ENCODE measurements at regions not wholly inside any gene's neighbourhood (a gene's known extent, or its start where the extent isn't known, plus 50 kb on each side); places are given as distances from the start of the nearest gene placed in this dataset.

DNA sequence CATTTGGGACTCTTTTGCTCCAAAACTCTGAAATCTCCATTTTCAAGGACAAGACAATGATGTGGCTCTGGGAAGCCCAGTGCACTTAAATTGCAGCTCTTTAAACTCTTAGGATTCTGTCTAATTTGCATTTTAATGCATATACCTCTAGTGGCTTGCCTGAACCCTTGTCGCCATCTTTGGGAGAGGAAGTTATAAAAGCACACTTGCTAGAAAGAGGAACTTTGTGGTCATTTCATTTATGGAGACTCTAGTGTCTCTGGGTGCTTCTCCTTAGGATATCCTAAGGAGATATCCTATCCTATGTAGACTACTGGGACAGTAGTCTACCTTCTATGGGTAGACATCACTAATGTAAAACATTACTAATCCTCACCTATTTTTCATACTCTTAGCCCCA is 77.3 kb upstream of the SLC1A3 start:
- ChIA-PET POLR2A (no interaction called here), CTCF (no interaction called here)
- H3K4me3 Mint-ChIP-seq = no peak overlapping the region
- ATAC-seq (ENCODE audit: low read depth) (no peak), DNase-seq (no peak)
- peaks cover 13% of the 10 kb centered on the region for H3K27me3 Mint-ChIP-seq
- no peaks in the 10 kb centered on the region for H3K36me3 Mint-ChIP-seq (ENCODE audit: low read depth)
- no peaks in the 10 kb centered on the region for H3K9me3 Mint-ChIP-seq
- TF ChIP-seq, protein P1, sequence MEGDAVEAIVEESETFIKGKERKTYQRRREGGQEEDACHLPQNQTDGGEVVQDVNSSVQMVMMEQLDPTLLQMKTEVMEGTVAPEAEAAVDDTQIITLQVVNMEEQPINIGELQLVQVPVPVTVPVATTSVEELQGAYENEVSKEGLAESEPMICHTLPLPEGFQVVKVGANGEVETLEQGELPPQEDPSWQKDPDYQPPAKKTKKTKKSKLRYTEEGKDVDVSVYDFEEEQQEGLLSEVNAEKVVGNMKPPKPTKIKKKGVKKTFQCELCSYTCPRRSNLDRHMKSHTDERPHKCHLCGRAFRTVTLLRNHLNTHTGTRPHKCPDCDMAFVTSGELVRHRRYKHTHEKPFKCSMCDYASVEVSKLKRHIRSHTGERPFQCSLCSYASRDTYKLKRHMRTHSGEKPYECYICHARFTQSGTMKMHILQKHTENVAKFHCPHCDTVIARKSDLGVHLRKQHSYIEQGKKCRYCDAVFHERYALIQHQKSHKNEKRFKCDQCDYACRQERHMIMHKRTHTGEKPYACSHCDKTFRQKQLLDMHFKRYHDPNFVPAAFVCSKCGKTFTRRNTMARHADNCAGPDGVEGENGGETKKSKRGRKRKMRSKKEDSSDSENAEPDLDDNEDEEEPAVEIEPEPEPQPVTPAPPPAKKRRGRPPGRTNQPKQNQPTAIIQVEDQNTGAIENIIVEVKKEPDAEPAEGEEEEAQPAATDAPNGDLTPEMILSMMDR (IDR thresholded peaks at IDR 0.05) = no peak
- intact Hi-C loops (cut with micrococcal nuclease) = no loop called here
- no peak overlapping the region for H3K27ac Mint-ChIP-seq
- H3K4me1 Mint-ChIP-seq = no peaks in the 10 kb centered on the region

DNA sequence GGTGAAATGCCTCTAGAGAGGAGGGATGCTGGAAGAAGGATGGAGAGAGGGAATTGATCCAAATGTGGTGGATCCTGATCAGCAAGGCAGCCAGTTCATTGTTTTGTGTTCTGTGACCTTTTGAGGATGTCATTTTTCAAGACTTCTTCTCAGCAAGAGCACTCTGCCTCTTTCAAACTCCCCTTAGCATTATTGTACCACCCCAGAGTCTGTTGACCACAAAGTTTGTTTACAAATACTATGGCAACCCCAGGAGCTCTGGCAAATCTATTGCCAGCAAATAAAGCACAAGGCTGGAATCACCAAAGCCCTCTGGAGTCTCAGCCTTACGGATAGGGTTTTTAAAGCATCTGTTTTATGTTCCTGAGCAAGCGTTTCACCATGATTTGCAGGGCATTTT is 76.2 kb upstream of the SLC1A3 start:
- H3K4me3 Mint-ChIP-seq = no peak overlapping the region
- CTCF ChIA-PET = no interaction called here
- POLR2A ChIA-PET = no interaction called here
- TF ChIP-seq, protein P1 (IDR thresholded peaks at IDR 0.05) = no peak
- H3K36me3 Mint-ChIP-seq (ENCODE audit: low read depth) = no peaks in the 10 kb centered on the region
- H3K4me1 Mint-ChIP-seq = no peaks in the 10 kb centered on the region
- ATAC-seq (ENCODE audit: low read depth) = no peak
- H3K27me3 Mint-ChIP-seq = peaks cover 11% of the 10 kb centered on the region
- DNase-seq = no peak
- no peaks in the 10 kb centered on the region for H3K9me3 Mint-ChIP-seq
- intact Hi-C loops (cut with micrococcal nuclease) = no loop called here
- H3K27ac Mint-ChIP-seq = no peak overlapping the region

DNA sequence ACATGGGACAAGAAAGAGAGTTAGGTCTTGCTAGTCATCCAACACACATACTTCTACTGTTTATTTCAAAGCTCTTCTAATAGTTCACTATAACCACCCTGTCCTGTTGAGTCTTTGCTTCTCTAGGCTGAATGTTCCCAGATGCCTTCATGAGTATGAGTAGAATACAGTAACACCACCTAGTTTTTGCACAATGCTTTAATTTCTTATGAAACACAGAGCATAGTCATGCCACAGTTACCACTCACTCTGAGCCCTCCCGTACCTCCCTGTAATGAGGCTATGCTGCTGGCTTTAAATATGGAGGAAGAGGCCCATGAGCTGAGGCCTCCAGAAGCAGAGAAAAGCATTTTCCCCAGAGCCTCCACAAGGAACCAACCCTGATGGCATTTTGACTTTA is 75.0 kb upstream of the SLC1A3 start:
- Mint-ChIP-seq H3K9me3 (no peaks in the 10 kb centered on the region), H3K27me3 (peaks cover 11% of the 10 kb centered on the region), H3K4me3 (no peak overlapping the region), H3K27ac (no peak overlapping the region), H3K36me3 (ENCODE audit: low read depth) (no peaks in the 10 kb centered on the region), H3K4me1 (no peaks in the 10 kb centered on the region)
- DNase-seq (no peak), ATAC-seq (ENCODE audit: low read depth) (no peak)
- intact Hi-C loops (cut with micrococcal nuclease) = no loop called here
- ChIA-PET POLR2A (no interaction called here), CTCF (no interaction called here)
- TF ChIP-seq, protein P1 (IDR thresholded peaks at IDR 0.05) = no peak

DNA sequence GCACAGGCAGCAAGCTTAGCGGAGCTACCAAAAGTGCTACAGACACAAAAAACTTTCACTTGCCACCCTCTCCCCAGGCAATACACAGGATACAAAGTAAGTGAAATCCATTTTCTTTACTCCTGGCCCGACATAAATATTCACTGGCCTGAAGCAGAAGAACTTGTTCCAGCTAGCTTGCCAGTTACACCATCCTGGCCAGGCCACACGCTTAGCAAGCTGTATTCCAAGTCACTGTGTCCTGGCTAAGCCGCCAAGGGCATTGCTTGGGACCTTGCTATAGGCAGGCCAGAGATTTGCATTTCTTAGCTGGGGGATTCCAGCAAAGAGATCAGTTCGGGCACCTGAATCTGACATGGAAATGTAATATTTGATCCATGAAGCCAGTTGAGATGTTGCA is 71.0 kb upstream of the SLC1A3 start:
- intact Hi-C loops (cut with micrococcal nuclease) = no loop called here
- no peak overlapping the region for H3K27ac Mint-ChIP-seq
- ChIA-PET CTCF (no interaction called here), POLR2A (no interaction called here)
- H3K4me1 Mint-ChIP-seq = no peaks in the 10 kb centered on the region
- H3K36me3 Mint-ChIP-seq (ENCODE audit: low read depth) = no peaks in the 10 kb centered on the region
- DNase-seq (no peak), ATAC-seq (ENCODE audit: low read depth) (no peak)
- H3K9me3 Mint-ChIP-seq = no peaks in the 10 kb centered on the region
- H3K4me3 Mint-ChIP-seq = no peak overlapping the region
- peaks cover 9% of the 10 kb centered on the region for H3K27me3 Mint-ChIP-seq
- TF ChIP-seq, protein P1 (IDR thresholded peaks at IDR 0.05) = no peak

DNA sequence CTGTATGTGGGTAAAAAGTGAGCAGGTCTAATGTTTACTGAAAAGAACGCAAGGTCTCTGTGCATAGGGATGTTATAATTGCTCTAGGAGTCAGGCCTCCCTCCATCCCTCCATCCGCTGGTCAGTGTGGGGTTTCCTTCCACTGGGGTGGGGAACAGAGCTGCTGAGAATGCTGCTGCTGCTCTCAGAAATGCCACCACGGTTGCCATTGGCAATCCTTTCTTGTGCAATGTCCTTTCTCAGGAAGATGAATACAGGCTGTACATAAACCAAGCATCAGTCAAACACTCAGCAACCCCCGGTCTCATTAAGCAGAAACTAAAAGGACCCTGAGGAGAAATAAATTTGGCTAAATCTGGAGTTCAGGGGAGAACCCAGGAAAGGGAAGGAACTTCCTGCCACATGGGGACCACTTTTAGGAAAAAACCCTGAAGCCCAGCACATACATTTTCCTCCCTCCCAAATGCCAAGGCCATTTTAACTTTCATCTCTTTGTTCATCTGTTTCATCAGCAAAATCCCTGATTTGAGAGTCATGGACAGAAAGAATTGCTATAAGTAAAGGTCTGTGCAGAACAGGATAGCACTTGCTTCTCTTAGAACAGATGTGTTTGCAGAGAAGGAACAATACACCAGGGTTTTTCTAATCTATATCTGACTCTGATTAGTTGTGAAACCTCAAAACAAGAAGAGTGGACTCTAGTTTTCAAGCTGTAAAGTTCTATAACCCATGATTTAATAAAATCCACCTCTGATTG is 70.4 kb upstream of the SLC1A3 start:
- H3K4me1 Mint-ChIP-seq = no peaks in the 10 kb centered on the region
- TF ChIP-seq, protein P1 (IDR thresholded peaks at IDR 0.05) = no peak
- intact Hi-C loops (cut with micrococcal nuclease) = no loop called here
- ATAC-seq (ENCODE audit: low read depth) (no peak), DNase-seq (no peak)
- no peak overlapping the region for H3K27ac Mint-ChIP-seq
- H3K36me3 Mint-ChIP-seq (ENCODE audit: low read depth) = no peaks in the 10 kb centered on the region
- H3K27me3 Mint-ChIP-seq = peaks cover 9% of the 10 kb centered on the region
- CTCF ChIA-PET = no interaction called here
- no peaks in the 10 kb centered on the region for H3K9me3 Mint-ChIP-seq
- no peak overlapping the region for H3K4me3 Mint-ChIP-seq
- POLR2A ChIA-PET = no interaction called here
